Stimulated activated CD4-positive, alpha-beta T cell treated with anti-CD3 and anti-CD28 coated beads, Interleukin-15, amount 100 ng/mL, for 24 hours (primary cell): ENCODE measurements at regions not wholly inside any gene's neighbourhood (a gene's known extent, or its start where the extent isn't known, plus 50 kb on each side); places are given as distances from the start of the nearest gene placed in this dataset.
"Not testable (repeated sequence)": the region's sequence is repeated elsewhere in the genome, so short reads cannot be mapped to it uniquely, and the experiment has no call there.

ENCODE experiments used
- DNase-seq: peaks from one replicate; pipeline ENCODE4 v3.0.0-alpha.2; 2020

GRCh38 chr19:28301463-28301862, 911.5 kb downstream of the UQCRFS1 start:
- no peak for DNase-seq

- no peak for DNase-seq
Observed at GRCh38 chr19:28299649-28300048, 913.3 kb downstream of the UQCRFS1 start.

GRCh38 chr19:28297586-28298157, 915.3 kb downstream of the UQCRFS1 start:
- no peak for DNase-seq

GRCh38 chr19:28297036-28297435, 915.9 kb downstream of the UQCRFS1 start:
- DNase-seq: no peak

- no peak for DNase-seq
Observed at GRCh38 chr19:28296506-28296905, 916.4 kb downstream of the UQCRFS1 start.

GRCh38 chr19:28294975-28295374, 918.0 kb downstream of the UQCRFS1 start:
- DNase-seq: not testable (repeated sequence)

- DNase-seq: no peak
Observed at GRCh38 chr19:28294395-28294794, 918.6 kb downstream of the UQCRFS1 start.

GRCh38 chr19:28293685-28294084, 919.3 kb downstream of the UQCRFS1 start:
- DNase-seq: no peak

- DNase-seq: no peak
Observed at GRCh38 chr19:28292822-28293500, 920.0 kb downstream of the UQCRFS1 start.

GRCh38 chr19:28291874-28292273, 921.1 kb downstream of the UQCRFS1 start:
- DNase-seq: no peak

- no peak for DNase-seq
Observed at GRCh38 chr19:28290963-28291657, 921.8 kb downstream of the UQCRFS1 start.

- no peak for DNase-seq
Observed at GRCh38 chr19:28289295-28290063, 923.5 kb downstream of the UQCRFS1 start.

GRCh38 chr19:28288572-28289264, 924.2 kb downstream of the UQCRFS1 start:
- DNase-seq: no peak

GRCh38 chr19:28285917-28286316, 927.0 kb downstream of the UQCRFS1 start:
- no peak for DNase-seq

- no peak for DNase-seq
Observed at GRCh38 chr19:28285078-28285477, 927.9 kb downstream of the UQCRFS1 start.

- no peak for DNase-seq
Observed at GRCh38 chr19:28284389-28284788, 928.6 kb downstream of the UQCRFS1 start.

GRCh38 chr19:28283592-28283991, 929.4 kb downstream of the UQCRFS1 start:
- no peak for DNase-seq

GRCh38 chr19:28281676-28282075, 931.3 kb downstream of the UQCRFS1 start:
- DNase-seq: no peak

GRCh38 chr19:28264556-28264955, 948.4 kb downstream of the UQCRFS1 start:
- DNase-seq: no peak

GRCh38 chr19:28258829-28259228, 954.1 kb downstream of the UQCRFS1 start:
- DNase-seq: no peak

GRCh38 chr19:28257396-28257795, 955.6 kb downstream of the UQCRFS1 start:
- DNase-seq: no peak

GRCh38 chr19:28247243-28247642, 965.7 kb downstream of the UQCRFS1 start:
- DNase-seq: no peak

GRCh38 chr19:28245937-28246336, 967.0 kb downstream of the UQCRFS1 start:
- no peak for DNase-seq
